WTC11 (cell line): ENCODE measurements at regions not wholly inside any gene's neighbourhood (a gene's known extent, or its start where the extent isn't known, plus 50 kb on each side); places are given as distances from the start of the nearest gene placed in this dataset.

Source experiments
- ATF2 ChIP-seq: sonication (generic); formaldehyde crosslinking; IDR thresholded peaks from 2 replicates; pipeline ENCODE4 v1.8.1; 2022; ENCODE audit warnings: low read depth, missing genetic modification reagents, borderline replicate concordance
- CTCF ChIP-seq: fragments of 200-600 bp; IDR thresholded peaks from 2 replicates; pipeline ENCODE4 v1.8.0; 2022; ENCODE audit warnings: antibody characterized with exemption
- ELF4 ChIP-seq: sonication (generic); formaldehyde crosslinking; IDR thresholded peaks from 2 replicates; pipeline ENCODE4 v1.8.1; 2022; ENCODE audit warnings: low read depth, mild to moderate bottlenecking, moderate library complexity, missing genetic modification reagents
- IRF2 ChIP-seq: sonication (generic); formaldehyde crosslinking; IDR thresholded peaks from 2 replicates; pipeline ENCODE4 v1.8.0; 2022; ENCODE audit warnings: low read depth, missing genetic modification reagents, borderline replicate concordance
- RELA ChIP-seq: sonication (generic); formaldehyde crosslinking; IDR thresholded peaks from 2 replicates; pipeline ENCODE4 v1.8.1; 2022; ENCODE audit warnings: missing genetic modification reagents, mild to moderate bottlenecking, borderline replicate concordance
- USF2 ChIP-seq: sonication (generic); formaldehyde crosslinking; IDR thresholded peaks from 2 replicates; pipeline ENCODE4 v1.8.1; 2023; ENCODE audit warnings: mild to moderate bottlenecking, missing genetic modification reagents, moderate library complexity
- ZNF425 ChIP-seq: fragments of 250-450 bp; sonication (Bioruptor Pico); conservative IDR thresholded peaks from 2 replicates; pipeline ENCODE4 v1.9.0; 2021; ENCODE audit warnings: mild to moderate bottlenecking

GRCh38 chr12:70043490-70044138 lies 199.6 kb upstream of the CNOT2 start:
- TF ChIP-seq CTCF, result no peak
- TF ChIP-seq IRF2 (CRISPR knock-in tag), result no peak
- TF ChIP-seq ZNF425 (CRISPR knock-in tag), result no peak
- TF ChIP-seq ELF4 (CRISPR knock-in tag), result no peak
- no peak for TF ChIP-seq RELA (CRISPR knock-in tag)
- TF ChIP-seq USF2 (CRISPR knock-in tag), result no peak
- no peak for TF ChIP-seq ATF2 (CRISPR knock-in tag)
